Hepatocyte (in vitro differentiated cells): ENCODE measurements at regions not wholly inside any gene's neighbourhood (a gene's known extent, or its start where the extent isn't known, plus 50 kb on each side); places are given as distances from the start of the nearest gene placed in this dataset.

Experiments
- DNase-seq: peaks from one replicate; pipeline ENCODE4 v3.0.0-alpha.2; 2016; ENCODE audit warnings: low spot score
- H2AFZ ChIP-seq: fragments of 200-600 bp; sonication (generic); 2 replicates; pipeline ENCODE4 v1.6.0; 2016; ENCODE audit warnings: antibody characterized with exemption, mild to moderate bottlenecking
- H3K27ac ChIP-seq: fragments of 200-600 bp; sonication (generic); 2 replicates; pipeline ENCODE4 v1.5.1; 2016; ENCODE audit warnings: mild to moderate bottlenecking
- H3K27me3 ChIP-seq: fragments of 200-600 bp; sonication (generic); 2 replicates; pipeline ENCODE4 v1.6.1; 2016
- H3K36me3 ChIP-seq: fragments of 200-600 bp; sonication (generic); replicated peaks from 2 replicates; pipeline ENCODE4 v1.5.1; 2016; ENCODE audit warnings: low read depth; ENCODE audit not compliant: insufficient read depth
- H3K4me1 ChIP-seq: fragments of 200-600 bp; sonication (generic); 2 replicates; pipeline ENCODE4 v1.5.1; 2016; ENCODE audit warnings: mild to moderate bottlenecking, moderate library complexity; ENCODE audit not compliant: insufficient read depth
- H3K4me2 ChIP-seq: fragments of 200-600 bp; sonication (generic); 2 replicates; pipeline ENCODE4 v1.6.0; 2016
- H3K4me3 ChIP-seq: fragments of 200-600 bp; sonication (generic); 2 replicates; pipeline ENCODE4 v1.5.1; 2016; ENCODE audit warnings: mild to moderate bottlenecking
- H3K79me2 ChIP-seq: fragments of 200-600 bp; sonication (generic); 2 replicates; pipeline ENCODE4 v1.6.0; 2017; ENCODE audit warnings: mild to moderate bottlenecking
- H3K9me2 ChIP-seq: fragments of 200-600 bp; sonication (generic); replicated peaks from 2 replicates; pipeline ENCODE4 v1.6.0; 2017; ENCODE audit warnings: mild to moderate bottlenecking; ENCODE audit not compliant: insufficient read depth
- H3K9me3 ChIP-seq: fragments of 200-600 bp; sonication (generic); 2 replicates; pipeline ENCODE4 v1.5.1; 2016; ENCODE audit warnings: low read depth, mild to moderate bottlenecking
- H4K20me1 ChIP-seq: fragments of 200-600 bp; sonication (generic); 2 replicates; pipeline ENCODE4 v1.6.0; 2016; ENCODE audit warnings: mild to moderate bottlenecking; ENCODE audit not compliant: insufficient read depth, poor library complexity, severe bottlenecking
- CTCF ChIP-seq: fragments of 200-600 bp; sonication (generic); IDR thresholded peaks from 2 replicates; pipeline ENCODE4 v1.5.1; 2016; ENCODE audit warnings: antibody characterized with exemption, mild to moderate bottlenecking; ENCODE audit not compliant: poor library complexity
- EZH2 ChIP-seq: fragments of 200-600 bp; sonication (generic); IDR thresholded peaks from 2 replicates; pipeline ENCODE4 v1.6.1; 2016; ENCODE audit warnings: antibody characterized with exemption, mild to moderate bottlenecking, borderline replicate concordance
- EZH2phosphoT487 ChIP-seq: fragments of 200-600 bp; sonication (generic); IDR thresholded peaks from one replicate; pipeline ENCODE4 v1.6.1; 2018; ENCODE audit warnings: antibody characterized with exemption, mild to moderate bottlenecking, low read depth, moderate library complexity; ENCODE audit not compliant: unreplicated experiment, severe bottlenecking
- WGBS: methylation state at CpG from one replicate; pipeline ENCODE4 v1.1.6; 2016; ENCODE audit warnings: low lambda C conversion rate; ENCODE audit errors: missing lambda C conversion rate; 5-methylcytosine and 5-hydroxymethylcytosine counted together

GRCh38 chr18:40088130-40088529 lies 1866.9 kb upstream of the PIK3C3 start:
- 91% methylated on average over 3 of the region's 3 CpGs for WGBS
- Histone ChIP-seq H3K4me1 (no peaks in the 10 kb centered on the region), H4K20me1 (no peaks in the 10 kb centered on the region), H3K27me3 (no peaks in the 10 kb centered on the region), H3K9me2 (no peaks in the 10 kb centered on the region), H3K27ac (no peak overlapping the region), H3K9me3 (no peaks in the 10 kb centered on the region), H3K36me3 (no peaks in the 10 kb centered on the region), H3K79me2 (no peaks in the 10 kb centered on the region), H2AFZ (no peak overlapping the region), H3K4me3 (no peak overlapping the region), H3K4me2 (no peak overlapping the region)
- TF ChIP-seq EZH2phosphoT487: no peak
- no peak for TF ChIP-seq CTCF
- no peak for TF ChIP-seq EZH2
- DNase-seq: no peak

GRCh38 chr18:40079786-40080185 lies 1875.2 kb upstream of the PIK3C3 start:
- Histone ChIP-seq H3K27me3 (no peaks in the 10 kb centered on the region), H3K4me2 (no peak overlapping the region), H4K20me1 (no peaks in the 10 kb centered on the region), H3K36me3 (no peaks in the 10 kb centered on the region), H3K9me3 (no peaks in the 10 kb centered on the region), H3K4me3 (no peak overlapping the region), H3K9me2 (no peaks in the 10 kb centered on the region), H3K4me1 (no peaks in the 10 kb centered on the region), H2AFZ (no peak overlapping the region), H3K79me2 (no peaks in the 10 kb centered on the region), H3K27ac (no peak overlapping the region)
- no peak for DNase-seq
- TF ChIP-seq EZH2 (no peak), CTCF (no peak), EZH2phosphoT487 (no peak)
- WGBS: 60% methylated on average over 2 of the region's 2 CpGs

- Histone ChIP-seq H3K4me1 (no peaks in the 10 kb centered on the region), H4K20me1 (no peaks in the 10 kb centered on the region), H3K4me2 (no peak overlapping the region), H3K9me3 (no peaks in the 10 kb centered on the region), H3K4me3 (no peak overlapping the region), H3K9me2 (no peaks in the 10 kb centered on the region), H2AFZ (no peak overlapping the region), H3K27ac (no peak overlapping the region), H3K27me3 (no peaks in the 10 kb centered on the region), H3K79me2 (no peaks in the 10 kb centered on the region), H3K36me3 (no peaks in the 10 kb centered on the region)
- 69% methylated on average over 2 of the region's 2 CpGs for WGBS
- TF ChIP-seq EZH2: no peak
- no peak for TF ChIP-seq EZH2phosphoT487
- no peak for TF ChIP-seq CTCF
- no peak for DNase-seq
These were observed 1879.4 kb upstream of the PIK3C3 start for GRCh38 chr18:40075616-40076015.

- Histone ChIP-seq H3K9me3 (no peaks in the 10 kb centered on the region), H3K27me3 (no peaks in the 10 kb centered on the region)
- TF ChIP-seq CTCF: no peak
- TF ChIP-seq EZH2: no peak
- no peak for TF ChIP-seq EZH2phosphoT487
These were observed 1882.3 kb upstream of the PIK3C3 start for GRCh38 chr18:40072761-40073160.

More at GRCh38 chr18:40072761-40073160, 1882.3 kb upstream of the PIK3C3 start:
- no peaks in the 10 kb centered on the region for H3K4me1 ChIP-seq
- 75% methylated on average over 2 of the region's 2 CpGs for WGBS
- H3K27ac ChIP-seq: no peak overlapping the region
- H2AFZ ChIP-seq: no peak overlapping the region
- no peak overlapping the region for H3K4me3 ChIP-seq
- H3K79me2 ChIP-seq: no peaks in the 10 kb centered on the region
- no peaks in the 10 kb centered on the region for H4K20me1 ChIP-seq
- DNase-seq: no peak
- H3K4me2 ChIP-seq: no peak overlapping the region
- no peaks in the 10 kb centered on the region for H3K36me3 ChIP-seq
- no peaks in the 10 kb centered on the region for H3K9me2 ChIP-seq
